Smooth muscle cell of the brain vasculature (primary cell): ENCODE measurements at regions not wholly inside any gene's neighbourhood (a gene's known extent, or its start where the extent isn't known, plus 50 kb on each side); places are given as distances from the start of the nearest gene placed in this dataset.

ENCODE experiments used
- DNase-seq: peaks from one replicate; pipeline ENCODE4 v3.0.0-alpha.2; 2012; ENCODE audit warnings: low read depth, low spot score

- DNase-seq = no peak
Measured at GRCh38 chr7:155178096-155178495, 108.0 kb downstream of the HTR5A start.

GRCh38 chr7:155181768-155182167 lies 111.6 kb downstream of the HTR5A start:
- DNase-seq = no peak

GRCh38 chr7:155182406-155182970 lies 112.4 kb downstream of the HTR5A start:
- DNase-seq = no peak

DNA sequence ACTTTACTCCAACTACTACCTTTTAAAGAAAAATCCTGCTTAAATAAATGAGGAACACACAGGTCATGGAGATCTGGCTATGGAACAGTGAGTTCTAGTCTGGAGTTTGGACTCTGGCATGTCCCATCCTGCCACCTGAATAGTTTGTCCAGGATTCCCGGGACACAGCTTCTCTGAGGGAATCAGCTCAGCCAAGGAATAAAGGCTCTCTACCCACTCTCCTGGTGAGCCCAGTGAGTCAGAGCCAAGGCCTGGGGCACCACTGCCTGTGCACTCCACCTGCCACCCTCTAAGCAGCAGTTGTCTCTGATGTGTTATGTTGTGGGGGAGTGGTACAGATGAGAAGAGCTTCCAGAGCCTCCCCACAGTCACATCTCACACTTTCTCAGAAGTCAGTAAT lies 113.5 kb downstream of the HTR5A start:
- no peak for DNase-seq

DNA sequence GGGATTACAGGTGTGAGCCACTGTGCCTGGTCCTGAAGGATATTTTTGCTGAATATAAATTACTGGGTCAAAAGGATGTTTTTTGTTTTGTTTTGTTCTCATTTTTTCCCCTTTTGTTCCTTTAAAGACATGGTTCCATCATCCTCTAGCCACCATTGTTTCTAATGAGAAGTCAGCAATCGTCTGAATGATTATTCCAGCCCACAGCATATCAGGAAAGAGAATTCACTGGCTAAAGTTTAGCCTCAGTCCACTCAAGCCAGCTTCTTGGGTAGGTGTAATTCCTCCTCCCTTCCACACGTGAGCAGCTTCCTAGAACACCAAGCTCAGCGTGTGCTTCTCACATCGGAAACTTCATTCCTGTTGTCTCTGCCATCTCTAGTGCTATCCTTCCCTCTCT lies 112.8 kb upstream of the INSIG1 start:
- no peak for DNase-seq

GRCh38 chr7:155187061-155187785 lies 110.5 kb upstream of the INSIG1 start:
- DNase-seq = no peak

DNA sequence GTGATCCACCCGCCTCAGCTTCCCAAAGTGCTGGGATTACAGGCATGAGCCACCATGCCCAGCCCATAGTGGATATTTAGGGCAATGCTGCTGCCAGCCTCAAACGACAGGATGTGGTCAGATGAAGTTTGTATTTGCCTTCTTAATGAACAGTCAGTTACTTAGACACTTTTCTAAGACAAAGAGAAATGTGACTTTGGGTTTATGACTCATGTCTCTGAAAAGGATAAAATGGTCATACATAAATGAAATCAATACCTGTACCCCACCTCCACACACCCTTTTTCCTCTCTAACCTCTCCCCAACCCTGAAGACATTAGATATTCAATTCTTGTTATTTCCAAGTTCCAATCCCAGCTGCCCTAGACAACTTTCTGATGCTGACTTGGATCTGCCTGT lies 109.3 kb upstream of the INSIG1 start:
- DNase-seq = no peak

GRCh38 chr7:155188821-155189581 lies 108.7 kb upstream of the INSIG1 start:
- DNase-seq = no peak

DNA sequence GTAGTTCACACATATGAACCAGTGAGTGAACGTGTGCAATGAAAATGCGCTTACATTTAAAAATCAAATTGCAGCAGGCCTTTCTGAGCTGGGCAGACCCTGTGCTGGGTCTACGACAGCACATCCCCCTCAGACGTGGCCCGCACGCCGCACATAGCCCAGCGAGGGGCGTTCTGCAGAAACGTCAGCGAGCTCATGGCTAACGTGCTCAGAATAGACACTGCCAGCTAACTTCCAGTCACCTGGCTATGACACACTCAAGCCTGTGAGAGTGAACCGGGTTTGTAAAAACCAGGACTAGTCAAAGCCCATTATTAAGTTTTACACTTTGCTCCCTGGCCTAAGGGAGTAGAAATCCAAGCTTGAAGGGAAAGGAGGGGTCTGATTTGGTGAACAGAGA lies 108.1 kb upstream of the INSIG1 start:
- DNase-seq = no peak

GRCh38 chr7:155190688-155191087 lies 107.0 kb upstream of the INSIG1 start:
- no peak for DNase-seq

DNA sequence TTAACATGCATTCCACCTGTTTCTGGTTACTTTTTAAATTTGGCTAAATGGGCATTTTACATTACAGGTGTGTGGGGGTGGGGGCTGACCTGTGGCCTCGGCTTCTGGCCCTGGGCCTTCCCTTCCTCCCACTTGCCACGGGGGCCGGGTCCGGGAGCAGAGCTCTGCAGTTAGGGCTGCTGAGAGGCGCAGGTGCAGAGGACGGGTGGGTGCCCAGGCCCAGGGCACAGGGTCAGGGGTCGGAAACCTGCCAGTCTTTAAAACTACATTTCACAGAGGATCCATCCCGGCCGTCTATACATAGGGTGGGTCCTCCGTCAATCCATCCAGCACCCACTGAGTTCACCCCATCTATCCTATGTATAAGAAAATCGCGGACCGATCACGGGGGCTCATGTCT lies 106.5 kb upstream of the INSIG1 start:
- no peak for DNase-seq

GRCh38 chr7:155191901-155192478 lies 105.7 kb upstream of the INSIG1 start:
- no peak for DNase-seq

- no peak for DNase-seq
Measured at GRCh38 chr7:155192961-155193640, 104.6 kb upstream of the INSIG1 start.

DNA sequence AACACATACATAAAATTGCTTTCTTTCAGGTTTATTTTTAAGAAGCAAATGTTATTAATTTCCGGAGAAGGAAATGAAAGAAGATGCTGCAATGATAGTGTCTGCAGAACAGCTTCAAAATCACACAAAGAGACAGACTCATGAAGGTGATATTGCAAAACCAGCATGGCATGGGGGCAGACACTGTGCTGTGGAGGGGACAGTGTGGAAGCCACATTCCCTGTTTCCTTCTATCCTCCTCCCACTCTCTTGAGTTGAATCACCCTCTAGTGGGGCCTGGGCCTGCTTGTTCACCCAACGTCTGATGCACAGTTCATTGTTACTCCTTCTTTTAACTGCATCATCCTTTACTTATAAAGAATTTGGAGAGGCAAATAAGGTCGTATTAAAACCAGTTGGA lies 104.0 kb upstream of the INSIG1 start:
- no peak for DNase-seq

DNA sequence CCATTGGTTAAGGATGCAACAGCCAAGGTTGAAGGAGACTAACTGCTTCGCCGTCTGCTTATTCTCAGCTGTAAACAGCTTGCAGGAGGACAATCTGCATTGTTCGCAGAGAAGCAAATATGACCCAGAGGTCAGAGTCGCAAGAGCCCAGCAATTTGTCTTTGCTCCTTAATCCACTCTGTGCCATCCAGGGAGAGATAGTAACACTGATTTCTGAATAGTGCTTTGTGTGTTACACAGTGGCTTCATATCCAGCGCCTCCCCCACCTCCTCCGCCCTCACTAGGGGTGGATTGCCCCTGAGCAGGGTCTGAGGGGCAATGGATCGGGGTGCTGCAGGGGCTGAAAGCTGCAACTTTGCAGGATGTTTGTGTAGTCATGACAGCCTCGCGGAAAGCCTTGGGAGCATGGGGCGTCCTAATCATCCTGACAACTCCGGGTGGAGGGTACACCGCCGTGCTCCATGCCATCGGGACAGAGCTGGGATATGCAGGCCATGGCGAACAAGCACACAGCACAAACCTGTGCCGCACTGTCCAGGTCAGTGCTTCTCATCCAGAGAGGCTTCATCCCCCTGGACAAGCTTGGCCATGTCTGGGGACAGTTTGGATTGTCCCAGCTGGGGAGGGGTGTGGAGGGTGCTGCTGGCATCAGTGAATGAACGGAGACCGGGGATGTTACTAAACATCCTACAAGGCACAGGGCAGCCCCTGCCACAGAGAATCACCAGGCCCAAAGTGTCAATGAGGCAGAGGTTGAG lies 103.1 kb upstream of the INSIG1 start:
- no peak for DNase-seq

GRCh38 chr7:155195939-155196523 lies 101.6 kb upstream of the INSIG1 start:
- DNase-seq = no peak

GRCh38 chr7:155198196-155198892 lies 99.3 kb upstream of the INSIG1 start:
- no peak for DNase-seq

GRCh38 chr7:155198901-155199845 lies 98.5 kb upstream of the INSIG1 start:
- DNase-seq = no peak
